ENCODE measurements at regions not wholly inside any gene's neighbourhood (a gene's known extent, or its start where the extent isn't known, plus 50 kb on each side); places are given as distances from the start of the nearest gene placed in this dataset.

- peaks cover 5 to 17% (median 10%) of the 10 kb centered on the region in 5 donors for H3K9me3 Mint-ChIP-seq
- Histone ChIP-seq H3K9me3 (ENCODE audit: low read length) (no peaks in the 10 kb centered on the region), H3K4me3 (ENCODE audit: low read length) (no peak overlapping the region), H3K27ac (ENCODE audit: low read depth, low read length) (no peak overlapping the region), H3K4me1 (ENCODE audit: insufficient read depth, low read length) (no peaks in the 10 kb centered on the region), H3K36me3 (ENCODE audit: insufficient read depth, low read length) (no peaks in the 10 kb centered on the region), H3K27me3 (ENCODE audit: insufficient read depth, low read length, poor library complexity, severe bottlenecking) (no peaks in the 10 kb centered on the region)
- no peak for DNase-seq
- H3K27ac Mint-ChIP-seq, result no peak overlapping the region
- no peaks in the 10 kb centered on the region for H3K4me1 Mint-ChIP-seq
- H3K27me3 Mint-ChIP-seq, result no peaks in the 10 kb centered on the region
- no peaks in the 10 kb centered on the region for H3K36me3 Mint-ChIP-seq
- CTCF ChIA-PET, result no interaction called here
- H3K4me3 Mint-ChIP-seq, result no peak overlapping the region
- POLR2A ChIA-PET, result no interaction called here
These were observed 488.8 kb upstream of the CHST9 start for GRCh38 chr18:27673861-27674260.

GRCh38 chr18:27668158-27668557 lies 483.1 kb upstream of the CHST9 start:
- Mint-ChIP-seq H3K36me3 (no peaks in the 10 kb centered on the region), H3K27ac (no peak overlapping the region), H3K4me1 (no peaks in the 10 kb centered on the region), H3K4me3 (no peak overlapping the region), H3K9me3 (peaks cover 2 to 17% (median 5%) of the 10 kb centered on the region in 5 donors), H3K27me3 (no peaks in the 10 kb centered on the region)
- H3K4me1 ChIP-seq (ENCODE audit: insufficient read depth, low read length), result no peaks in the 10 kb centered on the region
- H3K27ac ChIP-seq (ENCODE audit: low read depth, low read length), result no peak overlapping the region
- ChIA-PET CTCF (no interaction called here), POLR2A (no interaction called here)
- H3K9me3 ChIP-seq (ENCODE audit: low read length), result no peaks in the 10 kb centered on the region
- no peak for DNase-seq
- H3K36me3 ChIP-seq (ENCODE audit: insufficient read depth, low read length), result no peaks in the 10 kb centered on the region
- no peaks in the 10 kb centered on the region for H3K27me3 ChIP-seq (ENCODE audit: insufficient read depth, low read length, poor library complexity, severe bottlenecking)
- no peak overlapping the region for H3K4me3 ChIP-seq (ENCODE audit: low read length)

DNA sequence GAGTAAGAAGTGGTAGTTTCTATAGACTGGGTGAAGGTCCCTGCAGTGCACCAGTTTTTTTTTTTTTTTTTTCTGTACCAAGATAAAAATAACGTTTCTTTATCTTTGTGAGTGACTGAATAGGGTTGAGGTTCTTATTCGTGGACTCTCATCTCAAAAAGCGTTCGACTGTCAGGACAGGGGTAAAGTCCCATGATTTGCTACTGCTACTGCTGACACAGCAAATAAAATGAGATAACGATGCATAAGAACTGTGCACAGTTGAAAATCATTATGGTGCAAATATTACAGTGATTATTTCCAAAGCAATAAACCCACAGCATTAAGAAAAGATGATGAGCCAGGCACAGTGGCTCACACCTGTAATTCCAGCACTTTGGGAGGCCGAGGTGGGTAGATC lies 482.0 kb upstream of the CHST9 start:
- CTCF ChIA-PET, result no interaction called here
- POLR2A ChIA-PET, result no interaction called here

GRCh38 chr18:27666016-27666415 lies 480.9 kb upstream of the CHST9 start:
- Histone ChIP-seq H3K27me3 (ENCODE audit: insufficient read depth, low read length, poor library complexity, severe bottlenecking) (no peaks in the 10 kb centered on the region), H3K4me3 (ENCODE audit: low read length) (no peak overlapping the region), H3K27ac (ENCODE audit: low read depth, low read length) (no peak overlapping the region), H3K36me3 (ENCODE audit: insufficient read depth, low read length) (no peaks in the 10 kb centered on the region), H3K9me3 (ENCODE audit: low read length) (no peaks in the 10 kb centered on the region), H3K4me1 (ENCODE audit: insufficient read depth, low read length) (no peaks in the 10 kb centered on the region)
- H3K36me3 Mint-ChIP-seq, result no peaks in the 10 kb centered on the region
- no peaks in the 10 kb centered on the region for H3K27me3 Mint-ChIP-seq
- H3K27ac Mint-ChIP-seq, result no peak overlapping the region
- POLR2A ChIA-PET, result no interaction called here
- H3K4me3 Mint-ChIP-seq, result no peak overlapping the region
- peaks cover 0 to 21% (median 4%) of the 10 kb centered on the region in 5 donors for H3K9me3 Mint-ChIP-seq
- H3K4me1 Mint-ChIP-seq, result no peaks in the 10 kb centered on the region
- no peak for DNase-seq
- CTCF ChIA-PET, result no interaction called here

More for the DNA sequence above, 482.0 kb upstream of the CHST9 start:
- Mint-ChIP-seq H3K36me3 (no peaks in the 10 kb centered on the region), H3K4me3 (no peak overlapping the region), H3K9me3 (peaks cover 3 to 17% (median 5%) of the 10 kb centered on the region in 5 donors), H3K4me1 (no peaks in the 10 kb centered on the region), H3K27me3 (no peaks in the 10 kb centered on the region), H3K27ac (no peak overlapping the region)
- H3K4me3 ChIP-seq (ENCODE audit: low read length), result no peak overlapping the region
- no peaks in the 10 kb centered on the region for H3K9me3 ChIP-seq (ENCODE audit: low read length)
- no peaks in the 10 kb centered on the region for H3K36me3 ChIP-seq (ENCODE audit: insufficient read depth, low read length)
- H3K27me3 ChIP-seq (ENCODE audit: insufficient read depth, low read length, poor library complexity, severe bottlenecking), result no peaks in the 10 kb centered on the region
- DNase-seq, result no peak
- no peaks in the 10 kb centered on the region for H3K4me1 ChIP-seq (ENCODE audit: insufficient read depth, low read length)
- H3K27ac ChIP-seq (ENCODE audit: low read depth, low read length), result no peak overlapping the region

DNA sequence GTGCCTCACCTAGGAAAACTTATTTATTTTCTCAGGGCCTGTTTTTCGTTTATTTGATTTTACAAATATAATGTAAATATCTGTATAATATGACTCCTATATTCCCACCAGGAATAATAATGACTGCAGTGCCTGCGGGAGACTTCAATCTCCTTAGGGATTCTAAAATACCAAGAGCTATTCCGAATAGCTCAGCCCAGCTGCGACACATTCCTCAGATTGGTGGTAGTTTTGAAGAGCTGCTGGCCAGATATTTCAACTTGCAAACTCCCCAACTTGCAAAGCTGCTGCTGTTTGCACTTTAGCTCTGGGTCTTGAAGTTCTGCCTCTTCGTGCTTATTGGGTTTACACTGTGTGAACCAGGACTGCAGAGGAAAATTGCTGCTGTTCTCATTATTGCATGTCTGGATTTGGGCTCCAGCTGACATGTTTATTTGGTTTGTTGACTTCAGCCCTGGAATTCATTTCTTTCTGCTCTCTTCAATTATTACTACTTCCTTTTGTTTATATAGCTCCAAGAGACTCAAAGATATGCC lies 480.2 kb upstream of the CHST9 start:
- no peaks in the 10 kb centered on the region for H3K4me1 Mint-ChIP-seq
- H3K27ac ChIP-seq (ENCODE audit: low read depth, low read length), result no peak overlapping the region
- ChIA-PET CTCF (no interaction called here), POLR2A (no interaction called here)
- no peaks in the 10 kb centered on the region for H3K36me3 Mint-ChIP-seq
- no peak overlapping the region for H3K4me3 Mint-ChIP-seq
- H3K27me3 ChIP-seq (ENCODE audit: insufficient read depth, low read length, poor library complexity, severe bottlenecking), result no peaks in the 10 kb centered on the region
- no peaks in the 10 kb centered on the region for H3K4me1 ChIP-seq (ENCODE audit: insufficient read depth, low read length)
- no peaks in the 10 kb centered on the region for H3K9me3 ChIP-seq (ENCODE audit: low read length)
- no peak overlapping the region for H3K27ac Mint-ChIP-seq
- no peaks in the 10 kb centered on the region for H3K36me3 ChIP-seq (ENCODE audit: insufficient read depth, low read length)
- H3K4me3 ChIP-seq (ENCODE audit: low read length), result no peak overlapping the region
- peaks cover 0 to 23% (median 2%) of the 10 kb centered on the region in 5 donors for H3K9me3 Mint-ChIP-seq
- DNase-seq, result no peak
- no peaks in the 10 kb centered on the region for H3K27me3 Mint-ChIP-seq

- POLR2A ChIA-PET, result no interaction called here
- Mint-ChIP-seq H3K27ac (no peak overlapping the region), H3K36me3 (no peaks in the 10 kb centered on the region), H3K9me3 (peaks cover 0 to 20% (median 3%) of the 10 kb centered on the region in 5 donors), H3K4me3 (no peak overlapping the region), H3K27me3 (no peaks in the 10 kb centered on the region), H3K4me1 (no peaks in the 10 kb centered on the region)
- CTCF ChIA-PET, result no interaction called here
- Histone ChIP-seq H3K27me3 (ENCODE audit: insufficient read depth, low read length, poor library complexity, severe bottlenecking) (no peaks in the 10 kb centered on the region), H3K27ac (ENCODE audit: low read depth, low read length) (no peak overlapping the region), H3K36me3 (ENCODE audit: insufficient read depth, low read length) (no peaks in the 10 kb centered on the region), H3K4me3 (ENCODE audit: low read length) (no peak overlapping the region), H3K4me1 (ENCODE audit: insufficient read depth, low read length) (no peaks in the 10 kb centered on the region), H3K9me3 (ENCODE audit: low read length) (no peaks in the 10 kb centered on the region)
- no peak for DNase-seq
These were observed 477.8 kb upstream of the CHST9 start for GRCh38 chr18:27662949-27663348.

GRCh38 chr18:27662537-27662936 lies 477.4 kb upstream of the CHST9 start:
- Histone ChIP-seq H3K4me1 (ENCODE audit: insufficient read depth, low read length) (no peaks in the 10 kb centered on the region), H3K27ac (ENCODE audit: low read depth, low read length) (no peak overlapping the region), H3K36me3 (ENCODE audit: insufficient read depth, low read length) (no peaks in the 10 kb centered on the region), H3K4me3 (ENCODE audit: low read length) (no peak overlapping the region), H3K27me3 (ENCODE audit: insufficient read depth, low read length, poor library complexity, severe bottlenecking) (no peaks in the 10 kb centered on the region), H3K9me3 (ENCODE audit: low read length) (no peaks in the 10 kb centered on the region)
- no peaks in the 10 kb centered on the region for H3K36me3 Mint-ChIP-seq
- peaks cover 0 to 17% (median 4%) of the 10 kb centered on the region in 5 donors for H3K9me3 Mint-ChIP-seq
- ChIA-PET CTCF (no interaction called here), POLR2A (no interaction called here)
- H3K27ac Mint-ChIP-seq, result no peak overlapping the region
- DNase-seq, result no peak
- H3K4me1 Mint-ChIP-seq, result no peaks in the 10 kb centered on the region
- H3K4me3 Mint-ChIP-seq, result no peak overlapping the region
- no peaks in the 10 kb centered on the region for H3K27me3 Mint-ChIP-seq

DNA sequence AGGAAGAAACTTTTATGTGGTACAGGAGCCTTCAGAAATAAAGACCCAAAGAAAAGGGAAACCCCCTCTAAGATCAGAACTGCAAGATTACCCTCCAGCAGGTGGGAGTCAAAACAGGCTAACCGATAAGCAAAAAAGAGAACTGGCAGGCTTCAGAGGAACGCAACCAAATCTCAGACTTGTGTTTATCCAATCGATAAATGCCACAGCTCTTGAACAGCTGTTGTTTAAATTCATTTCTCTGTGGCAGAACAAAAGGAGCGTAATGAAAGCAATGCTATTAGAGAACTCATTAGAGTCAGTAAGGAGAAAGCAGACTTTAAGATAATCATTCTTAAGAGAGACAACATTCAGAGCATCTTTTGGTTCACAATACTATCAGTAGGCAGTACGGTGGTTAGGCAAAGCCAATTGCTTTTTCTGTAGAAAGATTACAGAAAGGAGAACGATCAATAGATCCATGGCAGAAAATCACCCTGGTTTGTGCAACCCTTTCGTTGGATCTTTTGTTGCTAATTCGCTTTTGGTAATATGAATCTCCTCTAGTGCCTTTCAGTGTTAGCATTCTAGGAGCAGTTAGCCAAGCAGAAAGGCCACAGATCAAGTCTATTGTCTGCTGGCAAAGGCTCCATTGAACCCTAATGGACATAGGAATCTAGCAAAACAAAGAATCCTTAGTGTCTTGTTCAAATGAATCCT lies 476.4 kb upstream of the CHST9 start:
- CTCF ChIA-PET, result no interaction called here
- Mint-ChIP-seq H3K27me3 (no peaks in the 10 kb centered on the region), H3K4me1 (no peaks in the 10 kb centered on the region), H3K27ac (no peak overlapping the region), H3K36me3 (no peaks in the 10 kb centered on the region), H3K9me3 (peaks cover 0 to 20% (median 4%) of the 10 kb centered on the region in 5 donors), H3K4me3 (no peak overlapping the region)
- DNase-seq, result no peak
- Histone ChIP-seq H3K27me3 (ENCODE audit: insufficient read depth, low read length, poor library complexity, severe bottlenecking) (no peaks in the 10 kb centered on the region), H3K27ac (ENCODE audit: low read depth, low read length) (no peak overlapping the region), H3K36me3 (ENCODE audit: insufficient read depth, low read length) (no peaks in the 10 kb centered on the region), H3K4me3 (ENCODE audit: low read length) (no peak overlapping the region), H3K9me3 (ENCODE audit: low read length) (no peaks in the 10 kb centered on the region), H3K4me1 (ENCODE audit: insufficient read depth, low read length) (no peaks in the 10 kb centered on the region)
- POLR2A ChIA-PET, result no interaction called here

All from CD8-positive, alpha-beta memory T cell (primary cell).